ENCODE measurements at regions not wholly inside any gene's neighbourhood (a gene's known extent, or its start where the extent isn't known, plus 50 kb on each side); places are given as distances from the start of the nearest gene placed in this dataset.

DNA sequence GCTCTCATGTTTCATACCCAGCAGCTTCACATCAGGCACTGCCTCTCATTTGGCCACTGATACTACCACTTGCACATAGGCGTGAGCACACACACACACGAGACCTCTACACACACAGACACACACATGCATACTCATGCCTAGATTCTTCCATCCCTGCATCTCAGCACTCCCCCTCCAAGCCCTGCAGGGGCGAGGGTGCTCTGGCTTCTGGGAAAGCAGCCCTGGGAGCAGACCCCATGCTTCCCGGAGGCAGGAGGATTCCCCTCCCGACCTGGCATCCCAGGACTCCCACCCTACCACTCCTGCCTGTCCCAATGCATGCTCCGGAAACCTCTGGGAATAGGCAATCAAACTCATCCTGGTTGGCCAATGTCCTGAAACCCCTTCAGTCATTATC lies 89.1 kb upstream of the SMNDC1 start:
- Histone ChIP-seq H3K4me2 (ENCODE audit: insufficient read depth, low read length) (no peak overlapping the region), H3K9ac (ENCODE audit: insufficient read depth in 1 of 2, low read depth in 2 of 2, low read length in 2 of 2) (no peak overlapping the region), H3K9me3 (replicated peaks; ENCODE audit: control insufficient read depth, insufficient read depth, low read depth, low read length) (no peaks in the 10 kb centered on the region), H2AFZ (ENCODE audit: low read depth, low read length) (no peak overlapping the region), H3K27me3 (ENCODE audit: control insufficient read depth in 2 of 2, insufficient read depth in 2 of 2, low read length in 2 of 2) (peaks cover 2 to 38% of the 10 kb centered on the region in 2 experiments; a peak in 3 of 5 replicates), H3K27ac (ENCODE audit: extremely low read depth, low read depth, low read length) (no peak overlapping the region), H3K79me2 (ENCODE audit: control insufficient read depth, insufficient read depth, low read length) (no peaks in the 10 kb centered on the region), H3K4me3 (no peak overlapping the region), H3K36me3 (ENCODE audit: control insufficient read depth, insufficient read depth, low read length) (no peaks in the 10 kb centered on the region), H3K4me1 (replicated peaks in 1 of 2; ENCODE audit: control insufficient read depth in 2 of 2, insufficient read depth in 2 of 2, low read length in 2 of 2) (peaks cover 0 to 13% of the 10 kb centered on the region in 2 experiments; a peak in 4 of 5 replicates), H3K9me1 (ENCODE audit: control insufficient read depth, insufficient read depth, low read length) (no peaks in the 10 kb centered on the region), H4K20me1 (replicated peaks; ENCODE audit: control insufficient read depth, insufficient read depth, low read length) (no peaks in the 10 kb centered on the region; the same call in 1 of the 2 replicates)
- POLR2A ChIA-PET: no interaction called here
- TF ChIP-seq KLF16 (IDR thresholded peaks at IDR 0.05): no peak
- no peak for TF ChIP-seq ZNF444 (CRISPR knock-in tag; IDR thresholded peaks at IDR 0.05)
- TF ChIP-seq TAL1 (IDR thresholded peaks at IDR 0.05): no peak
- TF ChIP-seq L3MBTL2 (IDR thresholded peaks at IDR 0.05): no peak
- TF ChIP-seq, protein P1, sequence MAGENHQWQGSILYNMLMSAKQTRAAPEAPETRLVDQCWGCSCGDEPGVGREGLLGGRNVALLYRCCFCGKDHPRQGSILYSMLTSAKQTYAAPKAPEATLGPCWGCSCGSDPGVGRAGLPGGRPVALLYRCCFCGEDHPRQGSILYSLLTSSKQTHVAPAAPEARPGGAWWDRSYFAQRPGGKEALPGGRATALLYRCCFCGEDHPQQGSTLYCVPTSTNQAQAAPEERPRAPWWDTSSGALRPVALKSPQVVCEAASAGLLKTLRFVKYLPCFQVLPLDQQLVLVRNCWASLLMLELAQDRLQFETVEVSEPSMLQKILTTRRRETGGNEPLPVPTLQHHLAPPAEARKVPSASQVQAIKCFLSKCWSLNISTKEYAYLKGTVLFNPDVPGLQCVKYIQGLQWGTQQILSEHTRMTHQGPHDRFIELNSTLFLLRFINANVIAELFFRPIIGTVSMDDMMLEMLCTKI (IDR thresholded peaks at IDR 0.05; ENCODE audit: partially characterized antibody): no peak
- no peak for TF ChIP-seq ZSCAN29 (IDR thresholded peaks at IDR 0.05)
- no peak for TF ChIP-seq NR3C1 (CRISPR knock-in tag; IDR thresholded peaks at IDR 0.05)
- no peak for TF ChIP-seq HNRNPL (IDR thresholded peaks at IDR 0.05; ENCODE audit: low read depth, low read length)
- no peak for TF ChIP-seq ZNF146 (CRISPR knock-in tag; IDR thresholded peaks at IDR 0.05; ENCODE audit: unreplicated experiment)
- TF ChIP-seq NRF1 (conservative IDR thresholded peaks at IDR 0.05 in 1 of 2, IDR thresholded peaks at IDR 0.05 in 1 of 2): no peak
- TF ChIP-seq, protein P2, sequence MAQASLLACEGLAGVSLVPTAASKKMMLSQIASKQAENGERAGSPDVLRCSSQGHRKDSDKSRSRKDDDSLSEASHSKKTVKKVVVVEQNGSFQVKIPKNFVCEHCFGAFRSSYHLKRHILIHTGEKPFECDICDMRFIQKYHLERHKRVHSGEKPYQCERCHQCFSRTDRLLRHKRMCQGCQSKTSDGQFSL (CRISPR knock-in tag; IDR thresholded peaks at IDR 0.05): no peak
- TF ChIP-seq, protein P2 (tag; IDR thresholded peaks at IDR 0.05): no peak
- TF ChIP-seq, protein P3, sequence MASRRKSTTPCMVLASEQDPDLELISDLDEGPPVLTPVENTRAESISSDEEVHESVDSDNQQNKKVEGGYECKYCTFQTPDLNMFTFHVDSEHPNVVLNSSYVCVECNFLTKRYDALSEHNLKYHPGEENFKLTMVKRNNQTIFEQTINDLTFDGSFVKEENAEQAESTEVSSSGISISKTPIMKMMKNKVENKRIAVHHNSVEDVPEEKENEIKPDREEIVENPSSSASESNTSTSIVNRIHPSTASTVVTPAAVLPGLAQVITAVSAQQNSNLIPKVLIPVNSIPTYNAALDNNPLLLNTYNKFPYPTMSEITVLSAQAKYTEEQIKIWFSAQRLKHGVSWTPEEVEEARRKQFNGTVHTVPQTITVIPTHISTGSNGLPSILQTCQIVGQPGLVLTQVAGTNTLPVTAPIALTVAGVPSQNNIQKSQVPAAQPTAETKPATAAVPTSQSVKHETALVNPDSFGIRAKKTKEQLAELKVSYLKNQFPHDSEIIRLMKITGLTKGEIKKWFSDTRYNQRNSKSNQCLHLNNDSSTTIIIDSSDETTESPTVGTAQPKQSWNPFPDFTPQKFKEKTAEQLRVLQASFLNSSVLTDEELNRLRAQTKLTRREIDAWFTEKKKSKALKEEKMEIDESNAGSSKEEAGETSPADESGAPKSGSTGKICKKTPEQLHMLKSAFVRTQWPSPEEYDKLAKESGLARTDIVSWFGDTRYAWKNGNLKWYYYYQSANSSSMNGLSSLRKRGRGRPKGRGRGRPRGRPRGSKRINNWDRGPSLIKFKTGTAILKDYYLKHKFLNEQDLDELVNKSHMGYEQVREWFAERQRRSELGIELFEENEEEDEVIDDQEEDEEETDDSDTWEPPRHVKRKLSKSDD (conservative IDR thresholded peaks at IDR 0.05; ENCODE audit: low read length): no peak
- no peak for TF ChIP-seq ZEB2 (IDR thresholded peaks at IDR 0.05)
- TF ChIP-seq DDX20 (tag; IDR thresholded peaks at IDR 0.05; ENCODE audit: low read depth): no peak
- intact Hi-C loops (cut with micrococcal nuclease): no loop called here
- CTCF ChIA-PET (ENCODE audit: low intra/inter-chr PET ratio): no interaction called here
- FAIRE-seq (no peak), ATAC-seq (no peak), DNase-seq (ENCODE audit: extremely low read depth in 1 of 4, low spot score in 3 of 4) (no peak)
- no TSS peak for BruUV-seq (replicated peaks)
- in situ Hi-C loops (cut with MboI): no loop called here
- WGBS (ENCODE audit: insufficient coverage, low coverage, missing lambda C conversion rate): 13% methylated on average over 4 of the region's 6 CpGs

All from K562 (cell line).